ENCODE measurements at regions not wholly inside any gene's neighbourhood (a gene's known extent, or its start where the extent isn't known, plus 50 kb on each side); places are given as distances from the start of the nearest gene placed in this dataset.

DNA sequence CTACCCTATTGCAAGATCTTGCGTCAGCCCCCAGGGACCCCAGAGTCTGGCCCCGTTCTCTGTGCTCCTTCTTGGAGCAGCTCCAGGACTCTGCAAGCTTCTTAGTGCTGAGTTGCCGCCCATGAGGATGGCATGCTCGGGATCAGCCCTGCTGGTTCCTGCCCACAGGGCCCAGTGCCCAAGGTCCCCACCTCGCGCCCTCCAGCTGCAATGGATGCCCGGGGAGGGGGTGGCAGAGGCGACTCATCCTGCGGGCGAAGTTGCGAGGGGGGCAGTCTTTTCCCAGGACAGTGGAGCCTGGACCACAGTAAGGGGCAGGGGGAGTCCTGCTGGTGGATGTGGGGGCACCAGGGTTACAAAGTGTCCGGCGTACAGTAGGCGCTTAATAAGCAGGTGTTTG lies 261.9 kb downstream of the BCL2 start:
- TF ChIP-seq ARID4B (CRISPR knock-in tag; IDR thresholded peaks at IDR 0.05; ENCODE audit: borderline replicate concordance) (no peak), E2F4 (CRISPR knock-in tag; IDR thresholded peaks at IDR 0.05; ENCODE audit: borderline replicate concordance, low read depth) (no peak), ZNF138 (CRISPR knock-in tag; conservative IDR thresholded peaks at IDR 0.05) (no peak), AFF4 (CRISPR knock-in tag; IDR thresholded peaks at IDR 0.05; ENCODE audit: borderline replicate concordance) (no peak), CTCF (IDR thresholded peaks at IDR 0.05) (no peak), ZNF423 (CRISPR knock-in tag; IDR thresholded peaks at IDR 0.05) (no peak), MYBL2 (CRISPR knock-in tag; IDR thresholded peaks at IDR 0.05) (no peak)
- TF ChIP-seq, protein P1, sequence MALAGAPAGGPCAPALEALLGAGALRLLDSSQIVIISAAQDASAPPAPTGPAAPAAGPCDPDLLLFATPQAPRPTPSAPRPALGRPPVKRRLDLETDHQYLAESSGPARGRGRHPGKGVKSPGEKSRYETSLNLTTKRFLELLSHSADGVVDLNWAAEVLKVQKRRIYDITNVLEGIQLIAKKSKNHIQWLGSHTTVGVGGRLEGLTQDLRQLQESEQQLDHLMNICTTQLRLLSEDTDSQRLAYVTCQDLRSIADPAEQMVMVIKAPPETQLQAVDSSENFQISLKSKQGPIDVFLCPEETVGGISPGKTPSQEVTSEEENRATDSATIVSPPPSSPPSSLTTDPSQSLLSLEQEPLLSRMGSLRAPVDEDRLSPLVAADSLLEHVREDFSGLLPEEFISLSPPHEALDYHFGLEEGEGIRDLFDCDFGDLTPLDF (CRISPR knock-in tag; IDR thresholded peaks at IDR 0.05), result no peak
- TF ChIP-seq, protein P2, sequence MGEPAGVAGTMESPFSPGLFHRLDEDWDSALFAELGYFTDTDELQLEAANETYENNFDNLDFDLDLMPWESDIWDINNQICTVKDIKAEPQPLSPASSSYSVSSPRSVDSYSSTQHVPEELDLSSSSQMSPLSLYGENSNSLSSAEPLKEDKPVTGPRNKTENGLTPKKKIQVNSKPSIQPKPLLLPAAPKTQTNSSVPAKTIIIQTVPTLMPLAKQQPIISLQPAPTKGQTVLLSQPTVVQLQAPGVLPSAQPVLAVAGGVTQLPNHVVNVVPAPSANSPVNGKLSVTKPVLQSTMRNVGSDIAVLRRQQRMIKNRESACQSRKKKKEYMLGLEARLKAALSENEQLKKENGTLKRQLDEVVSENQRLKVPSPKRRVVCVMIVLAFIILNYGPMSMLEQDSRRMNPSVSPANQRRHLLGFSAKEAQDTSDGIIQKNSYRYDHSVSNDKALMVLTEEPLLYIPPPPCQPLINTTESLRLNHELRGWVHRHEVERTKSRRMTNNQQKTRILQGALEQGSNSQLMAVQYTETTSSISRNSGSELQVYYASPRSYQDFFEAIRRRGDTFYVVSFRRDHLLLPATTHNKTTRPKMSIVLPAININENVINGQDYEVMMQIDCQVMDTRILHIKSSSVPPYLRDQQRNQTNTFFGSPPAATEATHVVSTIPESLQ (CRISPR knock-in tag; IDR thresholded peaks at IDR 0.05), result no peak
- TF ChIP-seq, protein P3, sequence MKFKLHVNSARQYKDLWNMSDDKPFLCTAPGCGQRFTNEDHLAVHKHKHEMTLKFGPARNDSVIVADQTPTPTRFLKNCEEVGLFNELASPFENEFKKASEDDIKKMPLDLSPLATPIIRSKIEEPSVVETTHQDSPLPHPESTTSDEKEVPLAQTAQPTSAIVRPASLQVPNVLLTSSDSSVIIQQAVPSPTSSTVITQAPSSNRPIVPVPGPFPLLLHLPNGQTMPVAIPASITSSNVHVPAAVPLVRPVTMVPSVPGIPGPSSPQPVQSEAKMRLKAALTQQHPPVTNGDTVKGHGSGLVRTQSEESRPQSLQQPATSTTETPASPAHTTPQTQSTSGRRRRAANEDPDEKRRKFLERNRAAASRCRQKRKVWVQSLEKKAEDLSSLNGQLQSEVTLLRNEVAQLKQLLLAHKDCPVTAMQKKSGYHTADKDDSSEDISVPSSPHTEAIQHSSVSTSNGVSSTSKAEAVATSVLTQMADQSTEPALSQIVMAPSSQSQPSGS (CRISPR knock-in tag; IDR thresholded peaks at IDR 0.05; ENCODE audit: borderline replicate concordance, low read depth), result no peak
- TF ChIP-seq, protein P4, sequence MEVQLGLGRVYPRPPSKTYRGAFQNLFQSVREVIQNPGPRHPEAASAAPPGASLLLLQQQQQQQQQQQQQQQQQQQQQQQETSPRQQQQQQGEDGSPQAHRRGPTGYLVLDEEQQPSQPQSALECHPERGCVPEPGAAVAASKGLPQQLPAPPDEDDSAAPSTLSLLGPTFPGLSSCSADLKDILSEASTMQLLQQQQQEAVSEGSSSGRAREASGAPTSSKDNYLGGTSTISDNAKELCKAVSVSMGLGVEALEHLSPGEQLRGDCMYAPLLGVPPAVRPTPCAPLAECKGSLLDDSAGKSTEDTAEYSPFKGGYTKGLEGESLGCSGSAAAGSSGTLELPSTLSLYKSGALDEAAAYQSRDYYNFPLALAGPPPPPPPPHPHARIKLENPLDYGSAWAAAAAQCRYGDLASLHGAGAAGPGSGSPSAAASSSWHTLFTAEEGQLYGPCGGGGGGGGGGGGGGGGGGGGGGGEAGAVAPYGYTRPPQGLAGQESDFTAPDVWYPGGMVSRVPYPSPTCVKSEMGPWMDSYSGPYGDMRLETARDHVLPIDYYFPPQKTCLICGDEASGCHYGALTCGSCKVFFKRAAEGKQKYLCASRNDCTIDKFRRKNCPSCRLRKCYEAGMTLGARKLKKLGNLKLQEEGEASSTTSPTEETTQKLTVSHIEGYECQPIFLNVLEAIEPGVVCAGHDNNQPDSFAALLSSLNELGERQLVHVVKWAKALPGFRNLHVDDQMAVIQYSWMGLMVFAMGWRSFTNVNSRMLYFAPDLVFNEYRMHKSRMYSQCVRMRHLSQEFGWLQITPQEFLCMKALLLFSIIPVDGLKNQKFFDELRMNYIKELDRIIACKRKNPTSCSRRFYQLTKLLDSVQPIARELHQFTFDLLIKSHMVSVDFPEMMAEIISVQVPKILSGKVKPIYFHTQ (CRISPR knock-in tag; IDR thresholded peaks at IDR 0.05), result no peak
